T-helper 1 cell (primary cell): ENCODE measurements at regions not wholly inside any gene's neighbourhood (a gene's known extent, or its start where the extent isn't known, plus 50 kb on each side); places are given as distances from the start of the nearest gene placed in this dataset.
"Not testable (repeated sequence)": the region's sequence is repeated elsewhere in the genome, so short reads cannot be mapped to it uniquely, and the experiment has no call there.

ENCODE experiments used
- DNase-seq, 5 donors: peaks; one replicate each; pipeline ENCODE4 v3.0.0-alpha.2; 2012 to 2020

- DNase-seq: peak in 4 of 5 donors; percentile 33 to 66 (median 40)
Observed at GRCh38 chr2:113551637-113552318, 53.3 kb downstream of the FOXD4L1 start.

GRCh38 chr2:113559820-113560219, 61.4 kb downstream of the FOXD4L1 start:
- not testable (repeated sequence) for DNase-seq

- not testable (repeated sequence) for DNase-seq
Observed at GRCh38 chr2:113562662-113563061, 64.2 kb downstream of the FOXD4L1 start.

GRCh38 chr2:113566674-113567480, 60.2 kb upstream of the RABL2A start:
- not testable (repeated sequence) for DNase-seq

GRCh38 chr2:113567481-113567849, 59.6 kb upstream of the RABL2A start:
- DNase-seq: not testable (repeated sequence)

- DNase-seq: not testable (repeated sequence)
Observed at GRCh38 chr2:113568231-113568630, 58.8 kb upstream of the RABL2A start.

GRCh38 chr2:113570082-113570481, 57.0 kb upstream of the RABL2A start:
- DNase-seq: not testable (repeated sequence)

- DNase-seq: not testable (repeated sequence)
Observed at GRCh38 chr2:113570509-113571009, 56.5 kb upstream of the RABL2A start.

- DNase-seq: not testable (repeated sequence)
Observed at GRCh38 chr2:113571482-113572068, 55.5 kb upstream of the RABL2A start.

GRCh38 chr2:113575721-113576120, 51.3 kb upstream of the RABL2A start:
- not testable (repeated sequence) for DNase-seq

- DNase-seq: not testable (repeated sequence)
Observed at GRCh38 chr2:113576353-113576752, 50.7 kb upstream of the RABL2A start.
